AG09309 (cell line): ENCODE measurements at regions not wholly inside any gene's neighbourhood (a gene's known extent, or its start where the extent isn't known, plus 50 kb on each side); places are given as distances from the start of the nearest gene placed in this dataset.

ENCODE experiments used
- DNase-seq: peaks from one replicate; pipeline ENCODE4 v3.0.0-alpha.2; 2010; ENCODE audit warnings: low read depth
- H3K4me3 ChIP-seq: 2 replicates; pipeline ENCODE4 v1.5.1; 2011; ENCODE audit warnings: mild to moderate bottlenecking, low read depth, low read length, moderate library complexity; ENCODE audit not compliant: control insufficient read depth
- CTCF ChIP-seq: IDR thresholded peaks from 2 replicates; pipeline ENCODE4 v1.5.1; 2011; ENCODE audit warnings: mild to moderate bottlenecking, low read depth, low read length, inconsistent platforms; ENCODE audit not compliant: insufficient read depth, control insufficient read depth; ENCODE audit errors: missing control alignments

GRCh38 chr3:63228087-63228486 lies 50.0 kb upstream of the SYNPR start:
- H3K4me3 ChIP-seq = no peak overlapping the region
- DNase-seq = no peak
- TF ChIP-seq CTCF = no peak
